OCI-LY1 (cell line): ENCODE measurements at regions not wholly inside any gene's neighbourhood (a gene's known extent, or its start where the extent isn't known, plus 50 kb on each side); places are given as distances from the start of the nearest gene placed in this dataset.

Experiments
- H2AFZ ChIP-seq: fragments of 200-600 bp; sonication (generic), shearing (Covaris generic); 2 replicates; pipeline ENCODE4 v1.6.0; 2014; ENCODE audit warnings: antibody characterized with exemption, mild to moderate bottlenecking, low read length
- H3F3A ChIP-seq: fragments of 200-600 bp; sonication (generic), shearing (Covaris generic); 2 replicates; pipeline ENCODE4 v1.6.0; 2014; ENCODE audit warnings: mild to moderate bottlenecking, antibody characterized with exemption, low read length, moderate library complexity; ENCODE audit not compliant: insufficient read depth
- H3K27ac ChIP-seq: fragments of 200-600 bp; sonication (generic); 2 replicates; pipeline ENCODE4 v1.5.1; 2014; ENCODE audit warnings: low read length, mixed run types, mild to moderate bottlenecking, low read depth; ENCODE audit not compliant: poor library complexity, severe bottlenecking
- H3K27me3 ChIP-seq: fragments of 200-600 bp; sonication (generic); 2 replicates; pipeline ENCODE4 v1.6.0; 2014; ENCODE audit warnings: antibody characterized with exemption, mild to moderate bottlenecking, low read length, moderate library complexity; ENCODE audit not compliant: insufficient read depth
- H3K36me3 ChIP-seq: fragments of 200-600 bp; sonication (generic); 2 replicates; pipeline ENCODE4 v1.6.1; 2014; ENCODE audit warnings: mild to moderate bottlenecking, antibody characterized with exemption, low read length, moderate library complexity, mixed read lengths; ENCODE audit not compliant: insufficient read depth
- H3K4me1 ChIP-seq: fragments of 200-600 bp; sonication (generic); 2 replicates; pipeline ENCODE4 v1.5.1; 2014; ENCODE audit warnings: mild to moderate bottlenecking, low read length, moderate library complexity; ENCODE audit not compliant: insufficient read depth, severe bottlenecking
- H3K4me2 ChIP-seq: fragments of 200-600 bp; sonication (generic), shearing (Covaris generic); 2 replicates; pipeline ENCODE4 v1.6.1; 2014; ENCODE audit warnings: low read length
- H3K4me3 ChIP-seq: fragments of 200-600 bp; sonication (generic); 2 replicates; pipeline ENCODE4 v1.5.1; 2014; ENCODE audit warnings: low read length, low read depth, mild to moderate bottlenecking, mixed read lengths; ENCODE audit not compliant: poor library complexity, severe bottlenecking
- H3K79me2 ChIP-seq: fragments of 200-600 bp; shearing (Covaris generic); 2 replicates; pipeline ENCODE4 v1.6.1; 2016; ENCODE audit warnings: mixed run types, low read length, mixed read lengths; ENCODE audit not compliant: insufficient read depth
- H3K9ac ChIP-seq: fragments of 200-600 bp; sonication (generic), shearing (Covaris generic); 2 replicates; pipeline ENCODE4 v1.6.1; 2014; ENCODE audit warnings: mild to moderate bottlenecking, low read length, mixed read lengths
- H3K9me2 ChIP-seq: fragments of 200-600 bp; sonication (generic), shearing (Covaris generic); 2 replicates; pipeline ENCODE4 v1.6.1; 2014; ENCODE audit warnings: low read depth, mild to moderate bottlenecking, low read length, mixed read lengths
- H3K9me3 ChIP-seq: fragments of 200-600 bp; shearing (Covaris generic); 2 replicates; pipeline ENCODE4 v1.6.1; 2014; ENCODE audit warnings: low read length, mixed read lengths
- H4K20me1 ChIP-seq: fragments of 200-600 bp; sonication (generic), shearing (Covaris generic); 2 replicates; pipeline ENCODE4 v1.6.0; 2016; ENCODE audit warnings: mild to moderate bottlenecking, low read length; ENCODE audit not compliant: insufficient read depth
- EZH2 ChIP-seq: fragments of 200-600 bp; sonication (generic), shearing (Covaris generic); IDR thresholded peaks from 2 replicates; pipeline ENCODE4 v1.8.0; 2017; ENCODE audit warnings: borderline replicate concordance, mixed run types, mild to moderate bottlenecking, antibody characterized with exemption, low read length, moderate library complexity, mixed read lengths
- TF ChIP-seq, protein P1 (sequence below): fragments of 200-600 bp; sonication (generic), shearing (Covaris generic); IDR thresholded peaks from 2 replicates; pipeline ENCODE4 v1.5.1; 2017; ENCODE audit warnings: mild to moderate bottlenecking, antibody characterized with exemption, low read length, moderate library complexity, mixed read lengths

DNA sequence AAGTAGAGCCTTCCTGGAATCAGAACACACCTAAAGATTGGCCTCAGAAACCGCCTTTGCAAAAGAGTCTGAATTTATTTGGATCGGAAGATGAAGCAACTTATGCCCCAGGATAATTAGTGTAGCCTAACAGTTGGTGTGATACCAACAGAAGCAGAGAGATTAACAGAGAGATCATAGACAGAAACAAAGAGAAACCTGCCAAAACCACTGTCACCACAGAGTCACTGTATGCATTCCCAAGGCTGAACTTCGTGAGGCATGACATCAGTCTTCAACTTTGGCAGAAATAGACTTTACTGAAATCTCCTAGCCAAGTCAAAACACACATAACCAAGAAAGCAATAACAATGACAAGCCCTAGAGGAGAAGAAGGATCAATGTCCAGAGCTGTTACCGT lies 361.8 kb downstream of the ELAVL2 start:
- Histone ChIP-seq H3K36me3 (no peaks in the 10 kb centered on the region), H3K4me2 (no peak overlapping the region), H3K9ac (no peak overlapping the region), H4K20me1 (no peaks in the 10 kb centered on the region), H2AFZ (no peak overlapping the region), H3K4me1 (no peaks in the 10 kb centered on the region), H3F3A (no peaks in the 10 kb centered on the region), H3K79me2 (no peaks in the 10 kb centered on the region), H3K9me2 (no peaks in the 10 kb centered on the region), H3K9me3 (no peaks in the 10 kb centered on the region), H3K4me3 (no peak overlapping the region), H3K27me3 (no peaks in the 10 kb centered on the region), H3K27ac (no peak overlapping the region)
- TF ChIP-seq, protein P1, sequence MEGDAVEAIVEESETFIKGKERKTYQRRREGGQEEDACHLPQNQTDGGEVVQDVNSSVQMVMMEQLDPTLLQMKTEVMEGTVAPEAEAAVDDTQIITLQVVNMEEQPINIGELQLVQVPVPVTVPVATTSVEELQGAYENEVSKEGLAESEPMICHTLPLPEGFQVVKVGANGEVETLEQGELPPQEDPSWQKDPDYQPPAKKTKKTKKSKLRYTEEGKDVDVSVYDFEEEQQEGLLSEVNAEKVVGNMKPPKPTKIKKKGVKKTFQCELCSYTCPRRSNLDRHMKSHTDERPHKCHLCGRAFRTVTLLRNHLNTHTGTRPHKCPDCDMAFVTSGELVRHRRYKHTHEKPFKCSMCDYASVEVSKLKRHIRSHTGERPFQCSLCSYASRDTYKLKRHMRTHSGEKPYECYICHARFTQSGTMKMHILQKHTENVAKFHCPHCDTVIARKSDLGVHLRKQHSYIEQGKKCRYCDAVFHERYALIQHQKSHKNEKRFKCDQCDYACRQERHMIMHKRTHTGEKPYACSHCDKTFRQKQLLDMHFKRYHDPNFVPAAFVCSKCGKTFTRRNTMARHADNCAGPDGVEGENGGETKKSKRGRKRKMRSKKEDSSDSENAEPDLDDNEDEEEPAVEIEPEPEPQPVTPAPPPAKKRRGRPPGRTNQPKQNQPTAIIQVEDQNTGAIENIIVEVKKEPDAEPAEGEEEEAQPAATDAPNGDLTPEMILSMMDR = no peak
- TF ChIP-seq EZH2 = no peak

DNA sequence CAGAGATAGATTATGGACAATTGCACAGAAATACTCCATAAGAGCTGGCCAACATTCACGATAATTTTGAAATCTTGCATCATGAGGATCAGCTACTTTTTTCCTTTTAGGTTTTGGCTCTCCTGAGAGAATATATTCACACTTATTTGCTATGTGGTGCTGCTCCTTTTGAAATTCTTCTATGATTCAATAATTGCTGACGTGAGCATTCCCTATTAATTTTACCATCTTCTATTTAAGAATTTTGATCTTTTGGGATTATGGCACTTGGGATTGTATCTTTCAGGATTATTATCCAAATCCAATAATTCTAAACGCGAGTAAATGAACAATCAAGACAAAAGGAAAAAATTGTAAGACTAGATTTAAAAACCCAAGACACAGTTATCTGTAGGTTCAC lies 358.8 kb downstream of the ELAVL2 start:
- Histone ChIP-seq H3K9me3 (no peaks in the 10 kb centered on the region), H3K9ac (no peak overlapping the region), H3K79me2 (no peaks in the 10 kb centered on the region), H3K9me2 (no peaks in the 10 kb centered on the region), H2AFZ (no peak overlapping the region), H3K4me3 (no peak overlapping the region), H3K27me3 (no peaks in the 10 kb centered on the region), H3K36me3 (no peaks in the 10 kb centered on the region), H3F3A (no peaks in the 10 kb centered on the region), H3K4me2 (no peak overlapping the region), H3K27ac (no peak overlapping the region), H4K20me1 (no peaks in the 10 kb centered on the region), H3K4me1 (no peaks in the 10 kb centered on the region)
- TF ChIP-seq, protein P1 = no peak
- no peak for TF ChIP-seq EZH2

DNA sequence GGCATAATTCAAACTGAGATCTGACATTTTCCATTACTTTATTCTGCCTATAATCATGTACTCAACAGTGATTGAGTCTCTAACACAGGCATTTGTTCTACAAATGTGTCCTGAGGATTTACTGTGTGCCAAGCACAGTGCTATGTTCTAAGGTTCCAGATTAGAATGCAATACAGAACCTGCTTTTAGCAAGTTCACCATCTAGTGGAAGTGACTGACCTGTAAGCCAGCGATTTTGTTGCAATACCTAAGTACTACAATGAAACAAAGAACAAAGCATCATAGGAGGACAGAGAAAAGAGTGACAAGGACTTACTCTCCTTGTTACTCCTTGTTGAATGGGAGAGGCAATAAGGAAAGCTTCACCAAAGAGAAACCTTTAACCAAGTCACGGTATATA lies 348.1 kb downstream of the ELAVL2 start:
- H3K4me2 ChIP-seq = no peak overlapping the region
- H3K9ac ChIP-seq = no peak overlapping the region
- no peaks in the 10 kb centered on the region for H3K79me2 ChIP-seq
- H3F3A ChIP-seq = no peaks in the 10 kb centered on the region
- H2AFZ ChIP-seq = no peak overlapping the region
- TF ChIP-seq, protein P1 = no peak
- no peak overlapping the region for H3K27ac ChIP-seq
- no peaks in the 10 kb centered on the region for H4K20me1 ChIP-seq
- H3K27me3 ChIP-seq = no peaks in the 10 kb centered on the region
- no peaks in the 10 kb centered on the region for H3K36me3 ChIP-seq
- no peaks in the 10 kb centered on the region for H3K4me1 ChIP-seq
- no peaks in the 10 kb centered on the region for H3K9me2 ChIP-seq
- H3K9me3 ChIP-seq = no peaks in the 10 kb centered on the region
- no peak overlapping the region for H3K4me3 ChIP-seq
